ENCODE measurements at regions not wholly inside any gene's neighbourhood (a gene's known extent, or its start where the extent isn't known, plus 50 kb on each side); places are given as distances from the start of the nearest gene placed in this dataset.

DNA sequence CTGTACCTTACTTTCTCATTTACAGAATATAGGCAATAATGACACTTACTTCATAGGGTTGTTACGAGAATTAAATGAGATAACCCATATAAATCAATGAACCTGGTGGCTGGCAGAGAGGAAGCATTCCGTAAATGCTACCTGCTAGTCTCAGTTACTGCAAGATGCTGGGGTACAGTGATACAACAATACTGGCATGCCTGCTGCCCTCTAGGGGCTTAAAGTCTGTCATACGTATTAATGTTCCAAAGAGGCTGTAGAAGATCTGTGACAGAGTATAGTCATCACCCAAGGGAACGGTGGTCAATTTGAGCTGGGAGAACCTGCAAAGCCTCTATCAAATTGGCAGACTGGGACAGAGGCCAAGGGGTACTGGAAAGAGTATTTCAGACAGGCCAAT is 421.5 kb downstream of the GPAM start:
- dilution Hi-C loops (cut with HindIII; ENCODE audit: low sequenced_read_pairs, unreplicated experiment) (no loop called here), intact Hi-C loops (cut with micrococcal nuclease) (no loop called here), in situ Hi-C loops (cut with MboI; ENCODE audit: low sequenced_read_pairs) (no loop called here)
- no peak overlapping the region for H2AK5ac ChIP-seq (ENCODE audit: low read depth, low read length)
- no peak overlapping the region for H3K4me3 ChIP-seq (ENCODE audit: insufficient read depth, low read depth, low read length)
- ChIA-PET CTCF (no interaction called here), POLR2A (ENCODE audit: unreplicated experiment) (no interaction called here)
- H3K4me2 ChIP-seq (ENCODE audit: low read depth, low read length): no peak overlapping the region
- H3K9ac ChIP-seq (ENCODE audit: low read depth, low read length): no peak overlapping the region
- H4K8ac ChIP-seq (ENCODE audit: low read depth in 2 of 2, low read length in 2 of 2): no peak overlapping the region
- no peak for ATAC-seq (ENCODE audit: low read depth)
- H3K9me3 ChIP-seq (ENCODE audit: control insufficient read depth, insufficient read depth, low read length): peaks cover 11% of the 10 kb centered on the region
- 38% methylated on average over 2 of the region's 4 CpGs; no CpG with 5 or more reads in 1 of the 2 experiments for WGBS, 2 experiments (ENCODE audit: extremely low coverage in 2 of 2, insufficient read length in 1 of 2)
- no peak overlapping the region for H2BK20ac ChIP-seq (ENCODE audit: low read depth, low read length)
- no peak for DNase-seq
- H3K79me1 ChIP-seq (ENCODE audit: low read depth in 1 of 2, low read length in 2 of 2): no peaks in the 10 kb centered on the region
- H2AK9ac ChIP-seq (replicated peaks; ENCODE audit: low read depth, low read length, poor library complexity): no peak overlapping the region
- no peaks in the 10 kb centered on the region for H3K27me3 ChIP-seq (ENCODE audit: control insufficient read depth, insufficient read depth, low read length)
- H3K4ac ChIP-seq (ENCODE audit: low read depth, low read length): no peak overlapping the region
- H3K56ac ChIP-seq (ENCODE audit: extremely low read depth, insufficient read depth, low read length): no peak overlapping the region
- H3K18ac ChIP-seq (ENCODE audit: low read depth, low read length): no peak overlapping the region
- H3K23ac ChIP-seq (ENCODE audit: low read depth, low read length): no peak overlapping the region
- H4K91ac ChIP-seq (ENCODE audit: insufficient read depth, low read depth, low read length): no peak overlapping the region
- no peak overlapping the region for H2BK120ac ChIP-seq (ENCODE audit: low read depth, low read length)
- no peak overlapping the region for H4K5ac ChIP-seq (ENCODE audit: low read depth, low read length)
- no peaks in the 10 kb centered on the region for H3K4me1 ChIP-seq (ENCODE audit: control insufficient read depth, insufficient read depth, low read length)
- H3K27ac ChIP-seq (ENCODE audit: insufficient read depth, low read length): no peak overlapping the region
- TF ChIP-seq MAZ (IDR thresholded peaks at IDR 0.05; ENCODE audit: borderline replicate concordance, low read depth, low read length): no peak
- no peak for TF ChIP-seq RFX5 (IDR thresholded peaks at IDR 0.05; ENCODE audit: low read depth, low read length)
- no peak for TF ChIP-seq MXI1 (IDR thresholded peaks at IDR 0.05; ENCODE audit: borderline replicate concordance, low read depth, low read length)
- TF ChIP-seq MAFK (IDR thresholded peaks at IDR 0.05; ENCODE audit: low read depth, low read length): no peak
- no peak for TF ChIP-seq NFE2L2 (IDR thresholded peaks at IDR 0.05; ENCODE audit: low read depth, low read length)
- no peak overlapping the region for H2AFZ ChIP-seq (replicated peaks; ENCODE audit: low read length, poor library complexity)
- no peak overlapping the region for H2BK15ac ChIP-seq (ENCODE audit: low read depth, low read length)
- no peaks in the 10 kb centered on the region for H3K36me3 ChIP-seq (ENCODE audit: control insufficient read depth, insufficient read depth, low read length)
- BruUV-seq (replicated peaks): no TSS peak
- no peaks in the 10 kb centered on the region for H3K9me1 ChIP-seq (ENCODE audit: insufficient read depth, low read length)
- no peak overlapping the region for H2BK5ac ChIP-seq (ENCODE audit: low read depth, low read length, poor library complexity, severe bottlenecking)
- no peaks in the 10 kb centered on the region for H4K20me1 ChIP-seq (ENCODE audit: insufficient read depth, low read length)
- no peak overlapping the region for H3K14ac ChIP-seq (replicated peaks; ENCODE audit: low read depth, low read length)
